SK-N-SH (cell line): ENCODE measurements at regions not wholly inside any gene's neighbourhood (a gene's known extent, or its start where the extent isn't known, plus 50 kb on each side); places are given as distances from the start of the nearest gene placed in this dataset.

ENCODE experiments used
- CTCF ChIA-PET: fragments of 300-600, 350-600 bp; formaldehyde crosslinking; extraction: SDS; loops from one replicate; lab custom pipeline; 2021; lab: Yijun Ruan, JAX
- POLR2A ChIA-PET: fragments of 350-600 bp; sonication (Branson Sonifier 250); formaldehyde crosslinking; extraction: SDS; loops from one replicate; lab custom pipeline; 2020; ENCODE audit warnings: antibody characterized with exemption, inconsistent platforms; lab: Yijun Ruan, JAX
- DNase-seq: peaks from one replicate; pipeline ENCODE4 v3.0.0; 2012
- H2AFZ ChIP-seq: fragments of 200-600 bp; sonication (generic); 2 replicates; pipeline ENCODE4 v1.8.1; 2016; ENCODE audit warnings: antibody characterized with exemption, mild to moderate bottlenecking, low read depth
- H3F3A ChIP-seq: fragments of 200-600 bp; sonication (generic); replicated peaks from 2 replicates; pipeline ENCODE3; 2016; ENCODE audit warnings: antibody characterized with exemption, mild to moderate bottlenecking; ENCODE audit not compliant: insufficient read depth
- H3K27ac ChIP-seq, 2 experiments: fragments of 200-500 bp in 1 of 2; fragments of 200-600 bp in 1 of 2; sonication (Bioruptor generic) in 1 of 2; sonication (generic), shearing (Covaris generic) in 1 of 2; 2 replicates each; pipeline versions ENCODE4 v1.5.1 to v1.6.1; 2014 to 2016; ENCODE audit warnings: low read depth in 2 of 2, inconsistent platforms in 1 of 2, low read length in 1 of 2, mild to moderate bottlenecking in 1 of 2, mixed read lengths in 1 of 2
- H3K27me3 ChIP-seq: fragments of 200-600 bp; sonication (generic), shearing (Covaris generic); 2 replicates; pipeline ENCODE4 v1.6.1; 2016; ENCODE audit warnings: mixed run types; ENCODE audit not compliant: insufficient read depth
- H3K36me3 ChIP-seq, 2 experiments: fragments of 200-500 bp in 1 of 2; fragments of 200-600 bp in 1 of 2; sonication (Bioruptor generic) in 1 of 2; sonication (generic) in 1 of 2; replicated peaks in 1 of 2; 2 replicates each; pipeline versions ENCODE3 to v1.5.1; 2014 to 2016; ENCODE audit warnings: low read length in 1 of 2, mild to moderate bottlenecking in 1 of 2; ENCODE audit not compliant: insufficient read depth in 2 of 2, control insufficient read depth in 1 of 2
- H3K4me1 ChIP-seq, 2 experiments: fragments of 200-500 bp in 1 of 2; fragments of 200-600 bp in 1 of 2; sonication (Bioruptor generic) in 1 of 2; sonication (generic), shearing (Covaris generic) in 1 of 2; 2 replicates each; pipeline versions ENCODE4 v1.5.1 to v1.6.1; 2014 to 2016; ENCODE audit warnings: low read depth in 1 of 2, low read length in 1 of 2, mixed run types in 1 of 2; ENCODE audit not compliant: insufficient read depth in 2 of 2, control insufficient read depth in 1 of 2
- H3K4me2 ChIP-seq: fragments of 200-600 bp; sonication (generic), shearing (Covaris generic); 2 replicates; pipeline ENCODE4 v1.6.1; 2017; ENCODE audit warnings: mixed run types
- H3K4me3 ChIP-seq, 2 experiments: fragments of 200-500 bp in 1 of 2; fragments of 200-600 bp in 1 of 2; sonication (Bioruptor generic) in 1 of 2; sonication (generic), shearing (Covaris generic) in 1 of 2; 2 replicates each; pipeline versions ENCODE4 v1.5.1 to v1.8.1; 2014 to 2016; ENCODE audit warnings: low read depth in 2 of 2, inconsistent platforms in 1 of 2, low read length in 1 of 2, mild to moderate bottlenecking in 1 of 2, mixed read lengths in 1 of 2, moderate library complexity in 1 of 2
- H3K79me2 ChIP-seq: fragments of 200-600 bp; sonication (generic); 2 replicates; pipeline ENCODE4 v1.8.1; 2017; ENCODE audit warnings: mild to moderate bottlenecking; ENCODE audit not compliant: insufficient read depth
- H3K9ac ChIP-seq: fragments of 200-600 bp; sonication (generic); 2 replicates; pipeline ENCODE4 v1.6.1; 2017; ENCODE audit warnings: mixed run types
- H3K9me2 ChIP-seq: fragments of 200-600 bp; sonication (generic); 2 replicates; pipeline ENCODE4 v1.6.1; 2017; ENCODE audit warnings: mixed run types
- H3K9me3 ChIP-seq: fragments of 200-600 bp; sonication (generic); 2 replicates; pipeline ENCODE4 v1.6.1; 2017; ENCODE audit warnings: mixed run types, mild to moderate bottlenecking, moderate library complexity
- H4K20me1 ChIP-seq: fragments of 200-600 bp; sonication (generic); 2 replicates; pipeline ENCODE4 v1.6.1; 2017; ENCODE audit warnings: mild to moderate bottlenecking, mixed run types; ENCODE audit not compliant: insufficient read depth
- FOSL2 ChIP-seq: IDR thresholded peaks from 2 replicates; pipeline ENCODE4 v1.4.0; 2012; ENCODE audit warnings: low read depth, mild to moderate bottlenecking, moderate library complexity, borderline replicate concordance
- FOXJ3 ChIP-seq: sonication (generic); formaldehyde crosslinking; IDR thresholded peaks from 2 replicates; pipeline ENCODE4 v1.5.1; 2020; ENCODE audit warnings: mild to moderate bottlenecking, missing genetic modification reagents
- GATA2 ChIP-seq: sonication (generic); formaldehyde crosslinking; IDR thresholded peaks from 2 replicates; pipeline ENCODE4 v1.5.0; 2020; ENCODE audit warnings: mild to moderate bottlenecking, missing genetic modification reagents
- IRF3 ChIP-seq: fragments of 150-350 bp; IDR thresholded peaks from 2 replicates; pipeline ENCODE4 v1.6.1; 2016; ENCODE audit warnings: mild to moderate bottlenecking, low read depth, low read length
- JUND ChIP-seq: IDR thresholded peaks from 2 replicates; pipeline ENCODE4 v1.4.0; 2012
- MXI1 ChIP-seq: IDR thresholded peaks from 2 replicates; pipeline ENCODE4 v1.6.1; 2012; ENCODE audit warnings: mild to moderate bottlenecking, low read depth, low read length, improper control_type of control experiment
- NFIC ChIP-seq: IDR thresholded peaks from 2 replicates; pipeline ENCODE4 v1.4.0; 2012; ENCODE audit warnings: borderline replicate concordance
- PBX3 ChIP-seq: IDR thresholded peaks from 2 replicates; pipeline ENCODE4; 2012
- POLR2AphosphoS5 ChIP-seq: IDR thresholded peaks from 2 replicates; pipeline ENCODE4 v1.6.1; 2012; ENCODE audit warnings: low read depth, low read length
- TAF1 ChIP-seq: IDR thresholded peaks from 2 replicates; pipeline ENCODE4 v1.6.1; 2012; ENCODE audit warnings: low read depth, mild to moderate bottlenecking, low read length, moderate library complexity, borderline replicate concordance
- ZBTB33 ChIP-seq: IDR thresholded peaks from 2 replicates; pipeline ENCODE4 v1.4.0; 2012; ENCODE audit warnings: low read depth, borderline replicate concordance
- WGBS: methylation state at CpG from one replicate; pipeline ENCODE4 v1.1.6; 2017; ENCODE audit warnings: low lambda C conversion rate; 5-methylcytosine and 5-hydroxymethylcytosine counted together

GRCh38 chr6:100112855-100113508 is 119.0 kb upstream of the MCHR2 start (continued):
- no peak for TF ChIP-seq ZBTB33

GRCh38 chr6:100105919-100106529 is 112.0 kb upstream of the MCHR2 start:
- Histone ChIP-seq H3K79me2 (no peaks in the 10 kb centered on the region), H3K9ac (no peak overlapping the region), H3K4me3 (no peak overlapping the region), H3K36me3 (no peaks in the 10 kb centered on the region), H3K9me2 (no peaks in the 10 kb centered on the region), H3K4me2 (no peak overlapping the region), H2AFZ (no peak overlapping the region), H3K27me3 (peaks cover 50% of the 10 kb centered on the region), H3K9me3 (no peaks in the 10 kb centered on the region), H4K20me1 (no peaks in the 10 kb centered on the region), H3K4me1 (no peaks in the 10 kb centered on the region), H3K27ac (no peak overlapping the region), H3F3A (no peaks in the 10 kb centered on the region)
- ChIA-PET CTCF (interaction anchor here (1.1 to 2.6 kb wide), 5 partner anchors 10 to 605 kb away, joined by 4 to 12 read pairs (median 9); no protein-coding TSS in a partner anchor), POLR2A (no interaction called here)
- WGBS, result 15% methylated on average over 7 of the region's 7 CpGs
- no peak for TF ChIP-seq ZBTB33
- TF ChIP-seq MXI1, result no peak
- no peak for TF ChIP-seq TAF1
- TF ChIP-seq POLR2AphosphoS5, result no peak
- no peak for TF ChIP-seq IRF3
- TF ChIP-seq GATA2 (CRISPR knock-in tag), result no peak
- no peak for TF ChIP-seq PBX3
- no peak for TF ChIP-seq FOXJ3 (CRISPR knock-in tag)
- no peak for TF ChIP-seq FOSL2
- TF ChIP-seq NFIC, result no peak
- TF ChIP-seq JUND, result no peak
- DNase-seq, result no peak
